Stimulated activated CD4-positive, alpha-beta T cell treated with anti-CD3 and anti-CD28 coated beads, Interleukin-4, amount 100 ng/mL, for 4 hours (primary cell): ENCODE measurements at regions not wholly inside any gene's neighbourhood (a gene's known extent, or its start where the extent isn't known, plus 50 kb on each side); places are given as distances from the start of the nearest gene placed in this dataset.
A peak's percentile ranks its signal among the peaks of the same experiment; 100 is the strongest.

ENCODE experiments used
- DNase-seq, 2 experiments: peaks; one replicate each; pipeline ENCODE4 v3.0.0-alpha.2; 2020

DNA sequence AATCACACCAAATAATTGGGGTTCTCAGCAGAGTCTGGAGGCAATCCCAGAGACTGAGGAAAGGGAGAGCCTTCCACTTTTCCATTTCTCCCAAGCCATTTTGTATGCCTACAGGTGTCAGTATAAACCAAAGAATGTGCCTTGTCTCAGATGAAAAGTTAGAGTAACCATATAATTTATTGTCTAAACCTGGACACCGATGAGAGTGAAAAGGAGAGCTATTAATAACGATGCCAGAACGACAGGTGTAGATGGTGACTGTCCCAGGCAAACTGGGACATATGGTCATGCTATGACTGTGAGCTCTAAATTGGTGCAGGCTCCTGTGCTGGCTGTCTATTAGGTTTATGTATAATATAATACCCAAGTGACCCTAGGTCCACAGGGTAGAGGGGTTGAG lies 219.6 kb downstream of the ARHGAP12 start:
- no peak for DNase-seq

DNA sequence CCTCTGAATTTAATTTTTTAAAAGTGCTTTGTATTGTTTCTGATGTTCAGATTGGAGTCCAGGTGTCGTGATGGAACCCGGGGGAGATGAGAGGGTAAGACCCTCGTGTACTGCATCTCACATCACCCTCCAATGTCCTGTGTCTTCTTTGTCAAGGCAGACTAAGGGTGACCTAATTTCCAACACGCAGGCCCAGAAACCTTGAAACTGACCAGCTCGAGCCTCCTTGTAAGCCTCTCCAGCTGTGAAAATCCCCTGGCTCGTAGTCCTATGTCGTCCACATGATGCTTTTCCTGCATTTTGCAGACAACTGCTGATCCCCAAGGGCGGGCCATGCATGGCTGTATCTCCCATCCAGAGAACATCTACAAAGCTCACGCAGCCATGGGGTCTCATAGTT lies 220.2 kb downstream of the ARHGAP12 start:
- no peak for DNase-seq

DNA sequence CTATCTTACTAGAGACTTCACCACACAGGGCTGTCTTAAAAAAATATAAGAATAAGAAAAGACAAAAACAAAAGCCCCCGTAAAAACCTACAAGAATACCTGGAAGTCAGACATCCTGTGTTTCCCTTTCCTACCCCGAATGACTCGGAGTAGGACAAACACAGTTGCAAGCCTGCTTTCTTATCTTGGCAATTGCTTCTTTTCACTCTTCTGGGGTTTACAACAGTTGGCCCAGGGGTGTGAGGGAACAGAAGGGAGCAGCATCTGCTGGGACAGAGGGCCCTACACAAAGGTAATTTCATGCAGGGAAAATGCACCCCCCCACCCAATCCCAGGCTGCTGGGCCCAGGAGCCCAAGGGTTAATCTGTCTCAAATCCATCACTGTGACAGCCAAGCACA lies 220.6 kb downstream of the ARHGAP12 start:
- DNase-seq, result no peak

DNA sequence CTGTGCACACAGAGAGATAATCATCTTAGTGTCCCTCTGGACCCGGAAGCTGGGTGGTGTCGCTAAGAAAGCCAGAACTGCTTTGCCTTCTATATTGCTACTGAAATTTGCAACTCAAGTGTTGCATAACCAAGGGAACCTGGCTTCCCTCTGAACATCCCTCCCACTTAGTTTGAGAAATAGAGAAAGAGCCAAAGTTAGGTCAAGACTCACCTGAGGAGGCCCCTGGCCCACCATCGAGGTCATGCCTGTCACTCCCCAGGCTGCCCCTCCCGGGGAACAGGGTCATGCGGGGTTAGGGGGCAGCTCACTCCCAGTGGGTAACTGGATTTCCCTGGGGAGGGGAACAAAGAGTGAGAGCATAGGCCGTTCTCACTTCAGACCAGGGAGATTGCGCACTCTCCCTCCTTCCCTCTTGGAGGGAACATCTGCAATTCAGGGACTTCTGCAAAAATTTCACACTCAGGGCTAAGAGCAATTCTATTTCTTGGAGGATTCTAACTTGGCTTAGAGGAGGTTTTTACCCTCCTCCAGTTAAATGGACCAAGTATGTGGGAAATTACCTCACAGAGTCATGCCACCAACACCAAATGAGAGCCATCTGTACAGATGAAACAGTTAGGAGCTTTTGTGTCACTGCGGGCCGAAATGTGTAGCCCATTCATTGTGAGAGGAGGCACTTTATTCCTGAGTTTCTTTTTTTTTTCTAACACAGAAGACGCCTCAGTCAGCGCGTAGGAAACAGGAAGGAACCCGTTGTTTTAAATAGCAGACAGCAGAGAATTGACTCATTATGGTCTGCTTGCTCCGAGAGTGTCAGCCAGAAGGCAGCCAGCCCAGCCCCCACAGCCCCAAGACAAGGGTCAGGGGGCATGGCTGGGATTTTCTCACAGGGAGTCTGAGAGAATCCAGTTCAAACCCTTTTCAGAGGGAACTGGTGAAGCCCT lies 221.3 kb downstream of the ARHGAP12 start:
- peak; percentile 35 to 45 for DNase-seq

DNA sequence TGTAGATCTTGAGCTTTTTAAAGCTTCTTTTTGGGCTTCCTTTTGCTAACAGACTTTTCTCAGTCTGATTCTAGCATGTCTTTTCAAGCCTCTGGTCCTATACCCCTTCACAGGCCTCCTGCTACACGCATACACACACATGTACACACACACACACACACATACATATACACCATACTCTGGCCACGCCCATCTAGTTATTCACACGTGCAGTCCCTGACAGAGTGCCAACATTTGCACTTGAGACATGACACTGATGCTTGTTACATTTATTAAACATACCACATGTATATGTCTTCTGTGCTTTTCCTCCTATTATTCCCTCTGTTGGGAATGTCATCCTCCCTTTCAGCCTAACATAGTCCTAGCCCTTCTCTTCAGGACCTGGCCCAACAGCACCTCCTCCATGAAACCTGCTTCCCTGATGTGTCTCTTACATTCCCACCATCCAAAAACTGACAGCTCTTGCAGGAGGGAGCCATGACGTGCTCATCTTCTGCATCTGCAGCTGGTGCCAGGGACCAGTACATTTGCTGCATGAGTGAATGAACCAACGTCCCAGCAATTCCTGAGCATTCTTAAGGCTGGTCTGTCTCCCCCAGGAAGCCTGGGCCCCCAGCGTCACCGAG lies 222.1 kb downstream of the ARHGAP12 start:
- no peak for DNase-seq

DNA sequence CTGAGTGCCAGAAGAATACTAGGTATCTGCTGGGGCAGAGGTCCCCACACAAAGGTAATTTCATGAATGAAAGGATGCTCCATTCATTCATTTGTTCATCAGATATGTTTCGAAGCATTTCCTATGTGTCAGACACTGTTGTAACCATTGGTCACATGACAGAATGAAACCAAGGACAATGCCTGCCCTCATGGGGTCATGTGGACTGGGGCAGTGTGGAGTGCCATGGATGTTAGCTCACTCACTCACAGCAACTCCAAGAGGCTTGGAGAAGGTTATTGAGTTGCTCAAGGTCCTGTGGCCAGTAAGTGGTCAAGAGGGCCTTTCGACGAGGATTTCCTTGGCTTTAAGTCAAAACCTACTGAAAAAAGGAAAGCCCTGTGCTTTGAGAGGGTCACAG lies 223.5 kb downstream of the ARHGAP12 start:
- no peak for DNase-seq

DNA sequence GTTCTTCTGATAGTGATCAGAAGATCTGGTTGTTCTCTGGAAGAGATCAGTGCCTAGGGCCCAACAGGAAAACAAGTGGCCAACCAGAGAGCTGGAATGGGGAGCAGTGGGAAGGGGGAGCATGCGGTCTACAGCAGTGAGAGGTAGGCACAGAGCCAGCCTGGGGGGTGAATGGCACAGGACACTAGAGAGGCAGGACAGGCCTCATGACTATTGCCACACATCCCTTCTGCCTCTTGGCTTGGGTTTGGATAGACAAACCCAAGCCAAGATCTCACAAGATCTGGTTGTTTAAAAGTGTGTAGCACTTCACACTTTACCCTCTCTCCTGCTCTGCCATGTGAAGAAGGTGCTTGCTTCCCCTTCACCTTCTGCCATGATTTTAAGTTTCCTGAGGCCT lies 224.4 kb downstream of the ARHGAP12 start:
- DNase-seq, result no peak

DNA sequence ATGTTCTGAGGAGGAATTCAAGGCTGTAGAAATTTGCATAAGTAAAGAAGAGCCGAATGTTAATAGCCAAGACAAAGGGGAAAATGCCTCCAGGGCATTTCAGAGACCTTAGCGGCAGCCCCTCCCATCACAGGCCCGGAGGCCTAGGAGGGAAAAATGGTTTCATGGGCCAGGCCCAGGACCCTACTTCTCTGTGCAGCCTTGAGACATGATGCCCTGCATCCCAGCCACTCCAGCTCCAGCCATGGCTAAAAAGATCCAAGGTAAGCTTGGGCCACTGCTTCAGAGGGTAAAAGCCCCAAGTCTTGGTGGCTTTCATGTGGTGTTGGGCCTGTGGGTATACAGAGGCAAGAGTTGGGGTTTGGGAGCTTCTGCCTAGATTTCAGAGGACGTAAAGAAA lies 225.7 kb downstream of the ARHGAP12 start:
- no peak for DNase-seq

DNA sequence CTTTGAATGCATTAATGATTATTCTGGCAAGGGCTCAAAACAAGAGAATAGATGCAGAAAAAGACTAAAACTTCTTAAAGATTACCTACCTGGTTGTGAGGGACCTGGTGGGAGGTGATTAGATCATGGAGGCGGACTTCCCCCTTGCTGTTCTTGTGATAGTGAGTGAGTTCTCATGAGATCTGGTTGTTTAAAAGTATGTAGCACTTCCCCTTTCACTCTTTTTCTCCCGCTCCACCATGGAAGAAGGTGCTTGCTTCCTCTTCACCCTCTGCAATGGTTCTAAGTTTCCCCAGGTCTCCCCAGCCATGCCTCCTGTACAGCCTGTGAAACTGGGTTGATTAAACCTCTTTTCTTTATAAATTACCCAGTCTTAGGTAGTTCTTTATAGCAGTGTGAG lies 226.6 kb downstream of the ARHGAP12 start:
- DNase-seq, result no peak

DNA sequence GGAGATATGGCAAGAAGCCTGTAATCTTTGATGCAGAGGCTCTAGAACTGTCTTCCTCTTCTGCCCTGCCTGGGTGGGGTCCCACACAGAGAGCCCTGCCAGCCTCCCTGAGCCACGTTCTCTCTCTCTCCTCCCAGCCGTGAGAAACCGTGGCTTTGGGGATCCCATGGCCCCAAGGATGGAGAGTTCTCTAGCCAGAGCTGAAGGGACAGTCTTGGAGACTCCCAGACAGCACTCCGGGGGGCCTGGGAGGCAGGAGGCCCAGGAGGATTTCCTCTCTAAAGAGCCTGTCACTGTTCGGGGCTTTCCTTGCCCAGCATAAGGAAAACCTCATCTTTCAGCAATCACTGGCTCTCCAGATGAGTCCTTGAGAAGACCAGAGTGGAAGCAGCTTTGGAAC lies 227.1 kb downstream of the ARHGAP12 start:
- no peak for DNase-seq

DNA sequence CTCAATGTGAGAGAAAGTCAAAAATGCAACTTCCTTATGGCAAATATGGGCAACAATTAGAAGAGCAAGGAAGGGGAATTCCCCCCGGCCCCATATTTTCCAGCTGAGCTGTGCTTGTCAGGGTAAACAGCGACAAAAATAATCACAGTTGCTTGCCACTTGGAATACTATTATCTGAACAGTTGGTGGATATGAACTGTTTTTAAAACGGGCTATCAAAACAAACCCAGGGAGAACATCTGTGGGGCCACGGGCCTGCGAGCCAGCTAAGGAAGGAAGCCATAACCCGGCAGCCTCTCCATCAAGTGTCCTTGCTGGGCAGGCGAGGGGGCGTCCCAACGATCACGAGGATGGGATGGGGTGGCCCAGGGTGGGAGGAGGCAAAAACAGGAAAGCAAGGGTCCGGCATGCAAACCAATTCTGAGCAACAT lies 228.4 kb downstream of the ARHGAP12 start:
- DNase-seq, result no peak

DNA sequence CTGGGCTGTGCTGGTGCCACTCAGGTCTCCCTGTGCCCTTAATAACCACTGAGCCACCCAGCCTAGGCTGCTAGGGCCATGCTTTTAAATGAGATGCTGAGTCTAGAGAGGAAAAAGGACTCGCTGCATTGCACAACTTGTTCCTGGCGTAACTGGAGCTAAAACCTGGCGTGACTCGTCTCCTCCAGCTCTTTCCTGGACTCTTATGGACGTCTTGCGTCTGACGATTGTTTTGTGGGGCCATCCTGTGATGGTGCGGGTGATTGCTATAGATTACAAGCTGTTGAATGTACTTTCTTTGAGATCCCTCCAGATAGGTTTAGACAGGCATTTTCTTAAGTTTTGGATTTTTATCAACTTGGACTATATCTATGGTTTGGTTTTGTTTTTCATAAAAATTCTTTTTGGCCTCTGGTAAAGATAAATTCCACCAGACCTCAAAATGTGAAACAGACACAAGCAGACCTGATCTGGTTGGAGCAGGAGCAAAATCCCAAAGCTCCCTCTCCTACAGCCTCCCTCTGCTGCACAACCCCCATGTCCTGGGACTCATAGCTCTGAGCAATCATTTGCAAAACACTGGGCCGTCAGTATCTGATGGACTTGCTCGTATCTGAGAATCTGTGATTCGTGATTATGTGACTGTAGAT lies 230.3 kb downstream of the ARHGAP12 start:
- DNase-seq, result no peak

DNA sequence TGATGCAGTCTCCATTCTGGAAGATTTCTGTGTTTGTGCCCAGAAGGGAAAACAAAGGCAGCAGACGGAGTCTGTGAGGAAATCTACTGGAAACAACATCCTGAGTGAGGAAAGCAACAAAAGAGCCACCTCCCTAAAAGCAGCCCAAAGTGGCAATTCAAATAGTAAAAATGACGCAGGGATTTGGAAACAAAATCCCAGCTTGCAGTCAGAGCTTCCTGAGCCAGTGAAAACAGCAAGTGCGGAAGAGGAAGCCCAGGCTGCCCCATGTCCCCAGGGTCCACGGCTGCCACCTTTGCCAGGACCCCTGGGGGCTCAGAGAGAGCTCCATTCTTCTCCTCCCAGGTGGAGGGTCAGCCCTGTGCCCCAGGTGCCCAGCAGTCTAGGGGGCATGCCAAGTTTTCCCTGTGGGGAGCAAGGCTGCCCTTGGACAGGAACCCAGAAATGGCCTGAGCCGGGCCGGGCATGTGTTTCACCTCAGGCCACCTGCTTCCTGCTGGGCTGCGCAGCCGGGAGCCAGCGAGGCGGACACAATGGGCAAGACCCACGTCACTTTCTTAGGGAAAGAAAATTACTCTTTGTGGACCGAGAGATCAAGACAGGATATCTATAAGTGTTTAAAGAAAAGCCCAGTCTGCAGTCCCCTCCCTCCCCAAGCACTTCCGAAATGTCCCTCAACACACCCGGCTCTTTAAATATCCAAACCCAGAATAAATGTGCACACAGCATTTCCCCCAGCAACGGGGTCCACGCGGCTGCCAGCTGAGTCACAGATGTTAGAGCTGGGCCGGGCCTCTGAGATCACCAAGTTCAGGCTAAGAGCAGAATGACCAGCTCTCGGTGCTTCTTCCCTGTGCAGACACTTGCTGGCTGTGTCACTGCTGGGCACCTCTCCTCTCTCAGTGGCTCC lies 231.1 kb downstream of the ARHGAP12 start:
- DNase-seq, result no peak

DNA sequence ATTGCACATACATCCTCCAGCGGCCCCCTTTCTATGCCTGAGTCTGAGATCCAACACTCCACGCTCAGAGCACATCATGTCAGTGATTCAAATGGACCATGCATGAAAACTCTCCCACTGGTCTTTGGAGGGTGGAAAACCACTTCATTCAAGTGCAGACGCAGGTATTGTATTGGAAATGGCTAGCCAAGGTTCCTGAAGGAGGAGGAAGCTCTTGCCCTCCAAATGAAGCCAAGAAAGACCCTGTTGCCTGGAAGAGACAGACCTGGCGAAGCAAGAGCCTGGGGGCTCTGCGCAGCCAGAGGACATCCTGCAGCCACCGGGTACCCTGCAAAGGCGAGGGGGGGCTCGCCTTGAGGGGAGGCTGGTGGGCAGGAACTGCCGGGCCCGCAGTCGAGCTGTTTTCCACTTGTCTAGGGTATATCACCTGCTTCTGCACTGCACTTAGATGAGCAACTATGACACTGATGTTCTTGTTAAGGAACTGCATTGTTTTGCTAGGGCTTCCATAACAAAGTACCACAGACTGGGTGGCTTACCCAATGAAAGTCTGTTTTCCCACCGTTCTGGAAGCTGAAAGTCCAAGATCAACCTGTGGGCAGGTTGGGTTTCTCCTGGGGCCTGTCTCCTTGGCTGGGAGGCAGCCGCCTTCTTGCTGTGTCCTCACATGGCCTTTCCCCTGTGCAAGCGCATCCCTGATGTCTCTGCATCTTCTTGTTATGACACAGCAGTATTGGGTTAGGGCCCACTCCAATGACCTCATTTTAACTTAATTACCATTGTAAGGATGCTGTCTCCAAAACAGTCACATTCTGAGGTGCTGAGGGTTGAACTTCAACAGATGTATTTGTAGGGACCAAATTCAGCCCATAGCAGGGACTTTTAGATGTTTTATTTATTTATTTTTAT lies 233.4 kb downstream of the ARHGAP12 start:
- DNase-seq, result no peak

DNA sequence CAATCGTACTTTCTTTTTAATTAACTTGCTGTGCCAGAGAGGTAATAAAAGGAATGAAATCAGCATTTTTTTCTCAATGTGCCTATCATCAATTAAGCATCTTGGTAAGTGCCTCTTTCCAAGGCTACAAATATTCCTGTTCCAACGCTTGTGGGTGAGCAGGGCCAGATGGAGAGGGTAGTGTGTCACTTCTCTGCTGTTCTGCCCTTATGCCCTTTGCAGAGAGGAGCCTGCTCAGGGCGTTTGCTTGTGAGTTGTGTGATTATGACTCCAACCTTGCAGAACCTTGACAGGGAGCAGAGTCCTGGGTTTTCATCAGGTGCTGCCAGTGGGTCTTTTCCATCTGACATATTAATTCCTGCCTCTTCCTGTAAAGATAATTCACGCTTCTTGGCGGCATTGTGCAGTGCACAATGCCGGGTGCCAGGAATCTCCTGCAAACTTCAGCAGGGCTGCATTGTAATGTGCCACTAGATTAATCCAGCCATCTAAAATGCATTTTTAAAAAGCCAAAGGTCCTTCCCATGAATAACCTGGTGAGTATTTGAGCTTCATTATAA lies 234.4 kb downstream of the ARHGAP12 start:
- DNase-seq, result no peak

DNA sequence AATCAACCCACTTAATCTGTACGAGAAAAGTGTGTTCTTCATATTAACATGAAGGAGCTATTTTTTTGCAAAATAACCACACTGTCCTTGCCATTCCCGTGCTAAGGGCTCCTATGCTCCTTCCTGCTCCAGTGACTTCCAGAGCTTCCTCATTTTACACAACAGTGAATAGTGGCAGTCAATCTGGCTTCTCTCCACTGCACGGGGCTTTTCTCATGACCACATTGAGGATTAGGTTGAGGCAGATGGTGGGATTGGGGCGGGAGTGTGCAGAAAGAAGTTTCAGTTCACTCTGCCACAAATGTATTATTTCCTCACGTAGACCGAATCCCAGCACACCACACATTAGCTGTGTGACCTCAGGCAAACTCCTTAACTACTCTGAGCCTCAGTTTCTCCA lies 235.1 kb downstream of the ARHGAP12 start:
- DNase-seq, result no peak

DNA sequence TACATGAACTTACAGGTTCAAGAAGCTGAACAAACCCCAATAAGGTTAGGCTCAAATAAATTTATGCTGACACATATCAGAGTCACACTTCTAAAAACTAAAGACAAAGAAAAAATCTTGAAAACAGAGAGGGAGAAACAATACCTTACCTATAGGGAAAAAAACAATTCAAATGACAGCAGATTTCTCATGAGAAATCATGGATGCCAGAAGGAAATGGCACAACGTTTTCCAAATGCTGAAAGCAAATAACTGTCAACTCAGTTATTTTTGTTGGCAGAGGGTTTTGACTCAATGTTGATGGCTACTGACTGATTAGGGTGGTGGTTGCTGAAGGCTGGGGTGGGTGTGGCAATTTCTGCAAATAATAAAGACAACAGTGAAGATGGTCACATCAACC lies 239.4 kb downstream of the ARHGAP12 start:
- DNase-seq, result no peak

DNA sequence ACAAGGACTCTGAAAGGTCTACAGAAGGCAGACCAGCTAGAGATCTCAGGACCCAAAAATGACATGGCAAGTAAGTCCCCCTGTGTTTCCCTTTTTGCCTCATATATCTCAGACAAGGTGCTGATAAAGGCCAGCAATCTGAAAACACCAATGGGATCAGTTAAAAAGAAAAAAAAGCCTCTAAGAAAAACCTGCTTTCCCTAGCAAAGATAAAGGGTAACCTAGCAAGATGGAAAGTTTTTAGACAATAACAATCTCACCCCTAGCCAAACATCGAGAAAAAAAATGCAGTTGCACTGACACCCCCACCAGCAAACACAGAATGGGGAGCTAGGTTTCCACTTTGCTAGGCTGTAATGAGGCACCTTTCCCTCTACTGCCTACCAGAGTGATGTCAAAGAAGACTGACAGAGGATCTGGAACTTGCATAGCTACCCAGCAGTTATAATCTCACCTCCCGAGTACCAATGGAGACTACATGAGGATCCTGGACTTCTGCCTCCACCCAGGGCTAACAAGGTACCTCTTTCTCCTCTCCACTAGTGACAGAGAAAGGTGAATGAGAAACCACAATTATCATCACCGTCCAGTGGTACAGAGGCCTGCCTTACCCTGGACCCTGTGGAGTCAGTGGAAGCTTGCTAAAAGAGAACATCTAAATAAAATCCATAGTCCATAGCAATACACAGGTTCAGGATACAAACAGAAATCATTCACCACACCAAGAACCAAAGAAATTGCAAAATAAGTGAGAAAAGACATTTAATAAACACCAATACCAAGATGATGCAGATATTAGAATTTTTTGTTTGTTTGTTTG lies 240.8 kb downstream of the ARHGAP12 start:
- no peak for DNase-seq

DNA sequence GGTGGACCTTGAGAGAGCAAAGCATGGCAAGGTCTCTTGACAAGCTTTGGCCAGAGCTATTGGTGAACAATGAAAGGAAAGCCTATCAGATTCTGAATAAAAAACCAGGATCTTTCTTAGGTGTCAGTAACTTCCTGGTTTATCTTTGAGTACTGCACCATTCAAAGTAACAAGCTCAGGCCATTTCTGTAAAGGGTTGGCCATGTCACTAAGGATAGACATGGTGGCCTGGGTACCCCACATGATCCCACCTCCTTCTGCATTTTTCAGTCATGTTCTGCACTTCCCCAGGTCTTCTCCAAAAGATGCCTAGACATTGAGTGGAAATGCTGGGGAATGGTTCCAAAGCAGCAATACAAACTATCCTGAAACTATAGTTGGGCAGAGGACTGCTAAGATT lies 242.0 kb downstream of the ARHGAP12 start:
- no peak for DNase-seq

DNA sequence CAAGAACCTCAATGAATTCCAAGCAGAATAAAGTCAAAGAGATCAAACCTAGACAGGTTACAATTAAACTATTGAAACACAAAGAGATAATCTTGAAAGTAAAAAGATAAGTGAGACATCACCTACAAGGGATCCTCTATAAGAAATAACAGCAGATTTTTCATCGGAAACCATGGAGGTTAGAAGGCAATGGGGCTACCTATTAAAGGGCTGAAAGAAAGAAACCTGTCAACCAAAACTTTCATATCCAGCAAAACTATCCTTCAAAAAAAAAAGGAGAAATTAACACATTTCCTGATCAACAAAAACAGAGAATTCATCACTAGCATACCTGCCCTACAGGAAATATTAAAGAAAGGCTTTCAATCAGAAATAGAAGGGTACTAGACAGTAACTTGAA lies 244.9 kb downstream of the ARHGAP12 start:
- DNase-seq, result no peak
